Activated naive CD8-positive, alpha-beta T cell treated with anti-CD3 and anti-CD28 coated beads for 36 hours (primary cell): ENCODE measurements at regions not wholly inside any gene's neighbourhood (a gene's known extent, or its start where the extent isn't known, plus 50 kb on each side); places are given as distances from the start of the nearest gene placed in this dataset.

ENCODE experiments used
- DNase-seq: peaks from one replicate; pipeline ENCODE4 v3.0.0; 2021
- H3K27ac Mint-ChIP-seq: one replicate; pipeline ENCODE4 v1.8.0; 2022; ENCODE audit warnings: mild to moderate bottlenecking, moderate library complexity, mixed read lengths
- H3K27me3 Mint-ChIP-seq: one replicate; pipeline ENCODE4 v1.8.0; 2022; ENCODE audit warnings: mild to moderate bottlenecking, mixed read lengths
- H3K36me3 Mint-ChIP-seq: one replicate; pipeline ENCODE4 v1.8.0; 2021; ENCODE audit warnings: mild to moderate bottlenecking, mixed read lengths
- H3K4me1 Mint-ChIP-seq: one replicate; pipeline ENCODE4 v1.8.0; 2021; ENCODE audit warnings: mixed read lengths
- H3K4me3 Mint-ChIP-seq: one replicate; pipeline ENCODE4 v1.8.0; 2022; ENCODE audit warnings: mild to moderate bottlenecking, moderate library complexity, mixed read lengths
- H3K9me3 Mint-ChIP-seq: one replicate; pipeline ENCODE4 v1.8.0; 2022; ENCODE audit warnings: mixed read lengths

- Mint-ChIP-seq H3K4me1 (peaks cover 2% of the 10 kb centered on the region), H3K27me3 (no peaks in the 10 kb centered on the region), H3K9me3 (no peaks in the 10 kb centered on the region), H3K27ac (no peak overlapping the region), H3K4me3 (no peak overlapping the region), H3K36me3 (no peaks in the 10 kb centered on the region)
- no peak for DNase-seq
Observed at GRCh38 chr5:133905424-133905823, 63.0 kb downstream of the C5orf15 start.

GRCh38 chr5:133904641-133905040, 63.8 kb downstream of the C5orf15 start:
- no peaks in the 10 kb centered on the region for H3K9me3 Mint-ChIP-seq
- DNase-seq, result no peak
- H3K27me3 Mint-ChIP-seq, result no peaks in the 10 kb centered on the region
- no peak overlapping the region for H3K27ac Mint-ChIP-seq
- H3K36me3 Mint-ChIP-seq, result no peaks in the 10 kb centered on the region
- H3K4me1 Mint-ChIP-seq, result peaks cover 2% of the 10 kb centered on the region
- H3K4me3 Mint-ChIP-seq, result no peak overlapping the region

GRCh38 chr5:133902511-133903118, 65.8 kb downstream of the C5orf15 start:
- H3K36me3 Mint-ChIP-seq, result no peaks in the 10 kb centered on the region
- no peaks in the 10 kb centered on the region for H3K27me3 Mint-ChIP-seq
- DNase-seq, result no peak
- H3K4me1 Mint-ChIP-seq, result peaks cover 2% of the 10 kb centered on the region
- H3K27ac Mint-ChIP-seq, result no peak overlapping the region
- H3K4me3 Mint-ChIP-seq, result no peak overlapping the region
- no peaks in the 10 kb centered on the region for H3K9me3 Mint-ChIP-seq

- Mint-ChIP-seq H3K36me3 (no peaks in the 10 kb centered on the region), H3K27me3 (no peaks in the 10 kb centered on the region), H3K27ac (no peak overlapping the region), H3K4me1 (peaks cover 6% of the 10 kb centered on the region), H3K9me3 (no peaks in the 10 kb centered on the region), H3K4me3 (no peak overlapping the region)
- no peak for DNase-seq
Observed at GRCh38 chr5:133900534-133901270, 67.7 kb downstream of the C5orf15 start.

GRCh38 chr5:133899506-133899905, 68.9 kb downstream of the C5orf15 start:
- Mint-ChIP-seq H3K36me3 (no peaks in the 10 kb centered on the region), H3K4me1 (peaks cover 6% of the 10 kb centered on the region), H3K27ac (no peak overlapping the region), H3K4me3 (no peak overlapping the region), H3K27me3 (no peaks in the 10 kb centered on the region), H3K9me3 (no peaks in the 10 kb centered on the region)
- no peak for DNase-seq

GRCh38 chr5:133898440-133898839, 70.0 kb downstream of the C5orf15 start:
- Mint-ChIP-seq H3K36me3 (no peaks in the 10 kb centered on the region), H3K9me3 (no peaks in the 10 kb centered on the region), H3K27me3 (no peaks in the 10 kb centered on the region), H3K4me1 (peaks cover 3% of the 10 kb centered on the region), H3K4me3 (no peak overlapping the region), H3K27ac (no peak overlapping the region)
- DNase-seq, result no peak

- Mint-ChIP-seq H3K27ac (no peak overlapping the region), H3K4me3 (no peak overlapping the region), H3K9me3 (no peaks in the 10 kb centered on the region), H3K36me3 (no peaks in the 10 kb centered on the region), H3K27me3 (no peaks in the 10 kb centered on the region), H3K4me1 (peaks cover 3% of the 10 kb centered on the region)
- no peak for DNase-seq
Observed at GRCh38 chr5:133897431-133897830, 71.0 kb downstream of the C5orf15 start.

- Mint-ChIP-seq H3K9me3 (no peaks in the 10 kb centered on the region), H3K4me3 (no peak overlapping the region), H3K36me3 (no peaks in the 10 kb centered on the region), H3K27me3 (no peaks in the 10 kb centered on the region), H3K4me1 (peaks cover 3% of the 10 kb centered on the region), H3K27ac (no peak overlapping the region)
- DNase-seq, result no peak
Observed at GRCh38 chr5:133896873-133897272, 71.6 kb downstream of the C5orf15 start.

GRCh38 chr5:133895979-133896845, 72.2 kb downstream of the C5orf15 start:
- Mint-ChIP-seq H3K9me3 (no peaks in the 10 kb centered on the region), H3K36me3 (no peaks in the 10 kb centered on the region), H3K4me1 (peaks cover 3% of the 10 kb centered on the region), H3K27me3 (no peaks in the 10 kb centered on the region), H3K27ac (no peak overlapping the region), H3K4me3 (no peak overlapping the region)
- DNase-seq, result no peak

GRCh38 chr5:133894143-133894542, 74.3 kb downstream of the C5orf15 start:
- no peak for DNase-seq
- H3K27me3 Mint-ChIP-seq, result no peaks in the 10 kb centered on the region
- no peaks in the 10 kb centered on the region for H3K36me3 Mint-ChIP-seq
- H3K9me3 Mint-ChIP-seq, result no peaks in the 10 kb centered on the region
- no peak overlapping the region for H3K4me3 Mint-ChIP-seq
- peaks cover 9% of the 10 kb centered on the region for H3K4me1 Mint-ChIP-seq
- no peak overlapping the region for H3K27ac Mint-ChIP-seq

- Mint-ChIP-seq H3K4me3 (no peak overlapping the region), H3K9me3 (no peaks in the 10 kb centered on the region), H3K27ac (no peak overlapping the region), H3K27me3 (no peaks in the 10 kb centered on the region), H3K36me3 (no peaks in the 10 kb centered on the region), H3K4me1 (peaks cover 11% of the 10 kb centered on the region)
- no peak for DNase-seq
Observed at GRCh38 chr5:133892774-133893173, 75.7 kb downstream of the C5orf15 start.

GRCh38 chr5:133892306-133892705, 76.1 kb downstream of the C5orf15 start:
- Mint-ChIP-seq H3K27me3 (no peaks in the 10 kb centered on the region), H3K4me1 (peaks cover 11% of the 10 kb centered on the region), H3K4me3 (no peak overlapping the region), H3K36me3 (no peaks in the 10 kb centered on the region), H3K9me3 (no peaks in the 10 kb centered on the region), H3K27ac (no peak overlapping the region)
- no peak for DNase-seq

GRCh38 chr5:133891390-133891789, 77.0 kb downstream of the C5orf15 start:
- Mint-ChIP-seq H3K4me1 (peaks cover 11% of the 10 kb centered on the region), H3K27me3 (no peaks in the 10 kb centered on the region), H3K27ac (no peak overlapping the region), H3K9me3 (no peaks in the 10 kb centered on the region), H3K4me3 (no peak overlapping the region), H3K36me3 (no peaks in the 10 kb centered on the region)
- DNase-seq, result no peak

GRCh38 chr5:133890776-133891280, 77.6 kb downstream of the C5orf15 start:
- Mint-ChIP-seq H3K27ac (no peak overlapping the region), H3K9me3 (no peaks in the 10 kb centered on the region), H3K27me3 (no peaks in the 10 kb centered on the region), H3K36me3 (no peaks in the 10 kb centered on the region), H3K4me1 (peaks cover 8% of the 10 kb centered on the region), H3K4me3 (no peak overlapping the region)
- no peak for DNase-seq

- no peaks in the 10 kb centered on the region for H3K27me3 Mint-ChIP-seq
- H3K27ac Mint-ChIP-seq, result no peak overlapping the region
- no peak for DNase-seq
- no peaks in the 10 kb centered on the region for H3K36me3 Mint-ChIP-seq
- no peaks in the 10 kb centered on the region for H3K9me3 Mint-ChIP-seq
- no peak overlapping the region for H3K4me3 Mint-ChIP-seq
- peaks cover 8% of the 10 kb centered on the region for H3K4me1 Mint-ChIP-seq
Observed at GRCh38 chr5:133890314-133890713, 78.1 kb downstream of the C5orf15 start.
